Hematopoietic multipotent progenitor cell treated with erythropoietin and hydrocortisone succinate and interleukin-3 and kit ligand, for 17 days (in vitro differentiated cells): ENCODE measurements at regions not wholly inside any gene's neighbourhood (a gene's known extent, or its start where the extent isn't known, plus 50 kb on each side); places are given as distances from the start of the nearest gene placed in this dataset.

ENCODE experiments used
- DNase-seq: peaks from one replicate; pipeline ENCODE4 v3.0.0-alpha.2; 2015; ENCODE audit warnings: low spot score

GRCh38 chr2:13103151-13103550 lies 386.4 kb downstream of the TRIB2 start:
- no peak for DNase-seq

- no peak for DNase-seq
Observed at GRCh38 chr2:13103778-13104493, 387.2 kb downstream of the TRIB2 start.

- DNase-seq: no peak
Observed at GRCh38 chr2:13104723-13105122, 388.0 kb downstream of the TRIB2 start.

GRCh38 chr2:13106302-13106701 lies 389.6 kb downstream of the TRIB2 start:
- no peak for DNase-seq

- DNase-seq: no peak
Observed at GRCh38 chr2:13109516-13109915, 392.8 kb downstream of the TRIB2 start.

GRCh38 chr2:13110825-13111224 lies 394.1 kb downstream of the TRIB2 start:
- no peak for DNase-seq

GRCh38 chr2:13113002-13113401 lies 396.3 kb downstream of the TRIB2 start:
- no peak for DNase-seq

GRCh38 chr2:13114391-13114790 lies 397.7 kb downstream of the TRIB2 start:
- no peak for DNase-seq

- DNase-seq: no peak
Observed at GRCh38 chr2:13115643-13116042, 398.9 kb downstream of the TRIB2 start.

GRCh38 chr2:13121096-13121495 lies 404.4 kb downstream of the TRIB2 start:
- no peak for DNase-seq

GRCh38 chr2:13128139-13128538 lies 411.4 kb downstream of the TRIB2 start:
- DNase-seq: no peak

GRCh38 chr2:13135369-13135768 lies 418.6 kb downstream of the TRIB2 start:
- no peak for DNase-seq

GRCh38 chr2:13135856-13136255 lies 419.1 kb downstream of the TRIB2 start:
- DNase-seq: no peak

- DNase-seq: no peak
Observed at GRCh38 chr2:13137679-13138078, 420.9 kb downstream of the TRIB2 start.

- no peak for DNase-seq
Observed at GRCh38 chr2:13141315-13141714, 424.6 kb downstream of the TRIB2 start.

- no peak for DNase-seq
Observed at GRCh38 chr2:13143451-13143850, 426.7 kb downstream of the TRIB2 start.

- no peak for DNase-seq
Observed at GRCh38 chr2:13156916-13157315, 440.2 kb downstream of the TRIB2 start.

GRCh38 chr2:13158466-13158865 lies 441.7 kb downstream of the TRIB2 start:
- no peak for DNase-seq

GRCh38 chr2:13180729-13181128 lies 464.0 kb downstream of the TRIB2 start:
- no peak for DNase-seq

GRCh38 chr2:13193075-13193474 lies 476.3 kb downstream of the TRIB2 start:
- DNase-seq: no peak

GRCh38 chr2:13193900-13194299 lies 477.2 kb downstream of the TRIB2 start:
- DNase-seq: no peak

- DNase-seq: no peak
Observed at GRCh38 chr2:13195270-13195669, 478.5 kb downstream of the TRIB2 start.

- DNase-seq: no peak
Observed at GRCh38 chr2:13197248-13197647, 480.5 kb downstream of the TRIB2 start.

- DNase-seq: no peak
Observed at GRCh38 chr2:13201924-13202323, 485.2 kb downstream of the TRIB2 start.
